ENCODE measurements at regions not wholly inside any gene's neighbourhood (a gene's known extent, or its start where the extent isn't known, plus 50 kb on each side); places are given as distances from the start of the nearest gene placed in this dataset.

DNA sequence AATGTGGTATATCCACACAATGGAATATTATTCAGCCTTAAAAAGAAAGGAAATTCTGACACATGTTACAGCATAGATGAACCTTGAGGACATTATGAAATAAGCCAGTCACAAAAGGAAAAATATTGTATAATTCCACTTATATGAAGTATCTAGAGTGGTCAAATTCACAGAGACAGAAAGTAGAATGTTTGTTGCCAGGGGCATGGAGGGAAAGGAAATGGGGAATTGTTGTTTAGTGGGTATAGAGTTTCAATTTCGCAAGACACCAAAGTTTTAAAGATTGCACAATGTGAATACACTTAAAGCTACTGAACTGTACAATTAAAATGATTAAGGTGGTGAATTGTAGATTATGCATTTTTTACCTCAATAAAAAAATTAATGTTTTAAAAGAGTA is 92.9 kb downstream of the TXNL1 start:
- no peak for DNase-seq

DNA sequence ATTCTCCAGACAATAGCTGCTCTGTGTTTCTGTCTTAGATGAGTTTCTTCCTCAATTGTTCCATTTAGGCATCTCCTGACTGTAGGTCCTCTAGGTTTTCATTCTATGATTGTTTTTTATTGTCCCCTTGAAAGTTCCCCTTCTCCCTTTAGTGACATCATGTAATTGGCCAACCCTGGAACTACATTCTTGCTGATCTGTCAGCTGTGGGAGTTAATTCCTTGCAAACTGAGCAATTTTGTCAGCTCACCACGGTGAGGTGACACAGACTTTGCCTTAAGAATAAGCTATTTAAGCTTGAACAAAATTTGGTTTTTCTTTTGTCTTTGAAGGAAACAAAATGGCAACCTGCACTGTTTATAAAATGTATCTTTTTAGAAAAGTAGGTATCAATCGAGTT is 95.9 kb downstream of the TXNL1 start:
- DNase-seq, result no peak

DNA sequence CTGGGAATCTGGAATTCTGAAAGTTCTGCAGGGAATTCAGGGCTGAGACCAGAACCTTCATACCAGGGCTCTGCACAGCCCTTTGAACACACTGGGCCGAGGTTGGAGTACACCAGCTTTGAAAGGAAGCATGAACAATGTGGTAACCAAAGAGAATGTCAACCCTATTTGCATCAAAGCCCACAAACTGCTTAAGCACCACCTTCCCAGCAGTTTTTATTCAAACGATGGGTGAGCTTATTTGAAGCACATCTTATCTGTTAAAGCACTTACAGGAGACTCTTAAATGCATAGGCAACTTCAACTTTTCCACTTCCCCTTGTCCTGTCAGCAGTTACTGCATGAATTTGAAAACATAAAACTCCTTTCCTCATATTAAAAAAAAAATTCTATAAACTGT is 96.6 kb downstream of the TXNL1 start:
- no peak for DNase-seq

DNA sequence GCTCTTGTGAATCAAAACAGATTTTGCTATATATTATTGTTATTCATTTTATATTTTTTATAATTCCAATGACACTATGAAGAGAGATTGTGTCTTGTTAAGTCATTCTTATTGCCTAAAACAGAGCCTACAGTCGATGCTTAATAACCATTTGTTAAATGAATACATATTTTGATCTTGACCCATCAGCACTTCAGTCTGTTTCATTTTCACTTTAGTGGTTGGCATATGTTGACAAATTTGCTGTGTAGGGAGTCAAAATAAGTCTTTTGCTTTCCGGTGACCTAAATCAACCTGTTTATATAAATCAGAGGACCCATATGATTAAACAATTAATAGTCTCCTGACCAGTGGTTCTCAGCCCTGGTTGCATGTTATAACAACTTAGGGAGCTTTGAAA is 97.1 kb downstream of the TXNL1 start:
- DNase-seq, result no peak

DNA sequence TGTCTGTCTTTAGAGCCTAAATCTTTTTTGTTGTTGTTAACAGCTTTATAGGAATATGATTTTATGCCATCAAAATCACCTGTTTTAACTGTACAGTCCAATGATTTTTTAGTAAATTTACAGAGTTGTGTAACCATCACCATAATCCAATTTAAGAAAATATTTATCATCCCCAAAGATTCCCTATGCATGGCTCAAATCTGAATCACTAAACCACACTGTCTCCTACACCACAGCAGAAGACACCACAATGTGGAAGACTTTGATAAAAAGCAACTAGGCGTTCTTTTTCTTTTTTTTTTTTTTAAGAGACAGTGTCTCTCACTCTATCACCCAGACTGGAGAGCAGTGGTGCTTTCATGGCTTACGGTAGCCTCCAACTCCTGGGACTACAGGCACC is 99.6 kb downstream of the TXNL1 start:
- DNase-seq, result no peak

DNA sequence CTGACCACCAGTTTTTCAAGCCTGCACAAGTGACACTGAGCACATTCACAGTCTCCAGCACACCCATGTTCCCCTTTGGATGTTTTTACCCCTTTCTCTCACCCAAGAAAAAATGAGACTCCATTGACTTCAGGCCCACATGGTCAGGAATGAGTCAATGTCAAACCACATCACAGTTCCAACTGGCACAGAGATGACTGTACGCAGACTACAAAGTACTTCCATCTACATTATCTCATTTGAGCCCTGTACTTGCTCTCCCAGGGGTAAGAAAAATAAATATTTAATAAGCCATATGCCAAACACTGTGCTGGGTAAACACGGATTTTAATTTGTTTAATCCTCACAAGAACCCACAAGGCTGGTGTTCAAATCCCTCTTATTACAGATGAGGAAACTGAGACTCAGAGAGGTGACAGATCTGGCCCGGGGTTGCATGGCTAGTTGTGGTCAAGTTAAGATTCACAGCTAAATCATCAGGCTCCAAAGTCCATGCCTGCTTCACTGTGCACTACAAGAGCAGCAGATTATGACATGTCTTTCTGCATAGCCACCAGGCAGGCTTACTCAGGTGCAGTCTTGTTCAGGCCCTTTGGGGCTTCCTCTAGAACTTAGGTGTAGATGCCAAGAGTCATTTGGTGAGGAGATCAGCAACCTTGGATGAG is 106.1 kb downstream of the TXNL1 start:
- DNase-seq, result no peak

DNA sequence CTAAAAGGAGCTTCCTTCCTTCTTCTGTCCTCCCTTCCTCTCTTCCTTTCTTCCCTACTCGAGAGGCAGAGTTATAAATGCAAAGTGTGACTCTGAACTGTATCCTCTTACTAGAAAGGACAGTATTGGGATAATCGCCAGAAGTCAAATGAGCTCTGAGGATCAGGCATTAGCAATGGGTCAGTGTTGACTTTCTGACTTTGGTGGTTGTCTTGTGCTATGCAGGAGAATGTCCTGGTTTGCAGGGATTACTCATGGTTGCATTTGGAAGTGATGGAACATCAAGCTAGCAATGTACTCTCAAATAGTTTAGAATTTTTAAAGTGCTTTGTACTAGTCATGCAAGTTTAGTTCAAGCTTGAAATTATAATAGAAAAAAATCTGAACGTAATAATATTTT is 115.6 kb downstream of the TXNL1 start:
- DNase-seq, result no peak

DNA sequence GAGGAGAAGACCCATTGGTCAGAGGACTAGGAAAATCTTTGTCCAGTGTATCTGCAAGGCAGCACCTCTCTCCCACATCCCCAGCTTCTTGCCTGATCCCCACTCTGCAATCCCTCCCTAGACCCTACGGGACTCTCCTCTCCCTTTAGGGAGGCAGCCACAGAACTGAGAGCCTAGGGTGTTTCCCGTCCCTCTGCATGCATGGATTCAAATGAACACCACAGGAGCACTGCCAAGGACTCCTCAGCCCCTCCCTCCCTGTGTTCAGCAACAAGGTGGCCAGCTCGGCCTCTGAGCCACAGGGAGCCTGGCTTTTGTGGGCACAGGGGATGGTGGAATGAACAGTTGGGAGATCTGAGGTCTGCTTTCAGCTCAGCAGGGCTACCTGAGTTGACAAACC is 117.1 kb downstream of the TXNL1 start:
- DNase-seq, result no peak

DNA sequence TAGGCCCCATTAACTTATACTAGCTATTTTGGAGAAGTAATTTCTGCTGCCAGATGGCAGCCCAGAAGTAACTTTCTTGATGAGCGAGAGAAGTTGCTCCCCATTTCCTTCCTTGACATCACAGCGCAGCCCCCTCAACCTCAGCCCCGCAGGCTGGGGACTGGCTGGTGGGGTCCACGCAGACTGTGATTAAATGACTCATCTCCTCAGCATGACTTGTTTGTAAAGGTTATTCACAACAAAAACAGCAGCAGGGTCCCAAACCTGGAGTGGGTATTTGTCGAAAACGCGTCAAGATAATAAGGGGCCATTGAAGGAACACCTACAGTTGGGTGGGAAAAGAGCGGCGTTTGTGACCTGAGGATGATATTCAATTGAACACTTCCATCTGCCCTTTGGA is 120.6 kb downstream of the TXNL1 start:
- no peak for DNase-seq

DNA sequence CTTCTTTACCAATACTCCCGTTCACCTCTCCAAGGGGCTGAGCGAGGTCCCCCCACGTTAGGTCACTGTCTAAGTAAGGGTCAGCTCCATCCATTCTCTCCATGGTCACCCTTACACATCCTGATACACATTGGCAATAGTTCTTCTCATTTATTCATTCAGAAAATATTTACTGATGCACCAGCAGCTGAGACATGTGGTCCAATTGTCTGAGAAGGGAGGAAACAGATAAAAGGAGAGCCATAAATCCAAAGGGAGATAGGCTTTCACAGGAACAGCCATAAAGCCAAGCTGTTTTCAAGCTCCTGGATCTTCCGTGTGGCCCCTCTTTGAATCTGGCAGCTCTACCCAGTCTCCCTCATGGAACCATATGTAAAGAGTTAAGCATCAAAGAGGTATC is 121.2 kb downstream of the TXNL1 start:
- no peak for DNase-seq

DNA sequence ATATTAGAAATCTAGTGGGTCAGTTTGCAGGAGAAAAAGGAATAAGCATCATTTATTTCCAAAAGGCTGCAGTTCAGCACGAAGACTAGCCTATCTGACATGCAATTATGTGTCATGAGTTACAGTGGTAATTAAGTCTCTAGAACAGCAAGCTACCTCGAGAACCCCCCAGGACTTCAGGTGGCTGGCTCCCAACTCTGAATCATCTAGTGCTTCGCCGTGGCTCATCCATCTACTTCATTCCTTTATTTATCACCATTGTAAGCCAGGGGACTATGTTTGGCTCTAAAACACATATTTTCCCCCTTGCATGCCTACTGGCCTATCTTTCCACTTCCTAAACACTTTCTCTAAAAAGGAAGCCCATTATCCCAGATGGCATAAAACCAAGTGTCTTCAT is 121.6 kb downstream of the TXNL1 start:
- no peak for DNase-seq

DNA sequence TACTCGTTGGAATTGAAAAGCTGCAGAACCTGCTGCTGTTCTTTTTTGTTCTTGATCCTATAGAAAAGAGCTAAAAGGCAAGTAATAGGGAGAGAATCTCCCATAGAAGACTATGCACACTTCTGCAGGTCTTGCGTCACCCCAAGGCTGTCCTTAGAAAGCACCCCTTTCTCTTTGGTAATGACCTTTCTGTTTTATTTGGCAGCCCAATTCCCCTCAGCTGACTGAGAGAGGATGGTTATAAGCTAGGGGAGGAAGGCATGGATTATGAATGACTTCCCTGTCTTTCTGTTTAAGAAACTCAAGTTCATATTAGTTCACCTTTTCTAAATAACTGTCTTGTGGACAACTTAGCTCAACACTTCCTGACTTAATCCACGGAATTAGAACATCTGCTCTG is 122.9 kb downstream of the TXNL1 start:
- DNase-seq, result no peak

DNA sequence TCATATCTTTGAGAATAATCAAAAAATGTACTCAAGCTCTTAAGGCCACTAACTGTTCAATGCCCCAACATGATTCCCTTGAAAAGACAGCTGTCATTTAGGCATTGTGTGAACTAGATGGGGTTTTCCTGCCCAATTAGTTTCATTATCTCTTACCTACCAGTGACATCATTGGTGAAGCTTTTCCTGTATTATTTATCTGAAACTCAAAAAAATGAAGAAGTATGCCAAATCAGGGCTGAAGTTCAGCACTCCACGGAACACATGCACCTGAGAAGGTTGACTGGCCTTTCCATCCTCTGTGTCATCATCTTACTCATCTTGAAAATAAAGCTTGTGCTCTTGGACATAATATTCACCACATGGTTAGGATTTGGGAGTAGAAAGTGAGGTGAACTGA is 126.4 kb downstream of the TXNL1 start:
- DNase-seq, result no peak

DNA sequence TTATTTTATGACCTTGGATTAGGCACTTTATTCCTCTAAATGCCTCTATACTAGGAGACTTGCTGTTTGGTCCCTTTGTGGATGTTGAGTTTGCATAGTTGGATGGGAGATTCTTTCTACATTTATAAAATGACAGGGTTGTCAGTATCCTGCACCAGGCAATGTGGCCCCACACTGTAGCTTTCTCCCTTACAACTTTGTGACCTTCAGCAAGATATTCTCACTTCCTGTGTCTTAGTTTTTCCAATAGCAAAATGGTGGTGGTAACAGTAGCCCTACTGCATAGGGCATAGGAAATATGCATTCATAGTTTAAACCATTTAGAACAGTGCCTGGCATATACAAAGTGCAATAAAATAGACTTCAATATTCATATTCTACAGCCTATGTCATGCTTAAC is 128.3 kb downstream of the TXNL1 start:
- no peak for DNase-seq

DNA sequence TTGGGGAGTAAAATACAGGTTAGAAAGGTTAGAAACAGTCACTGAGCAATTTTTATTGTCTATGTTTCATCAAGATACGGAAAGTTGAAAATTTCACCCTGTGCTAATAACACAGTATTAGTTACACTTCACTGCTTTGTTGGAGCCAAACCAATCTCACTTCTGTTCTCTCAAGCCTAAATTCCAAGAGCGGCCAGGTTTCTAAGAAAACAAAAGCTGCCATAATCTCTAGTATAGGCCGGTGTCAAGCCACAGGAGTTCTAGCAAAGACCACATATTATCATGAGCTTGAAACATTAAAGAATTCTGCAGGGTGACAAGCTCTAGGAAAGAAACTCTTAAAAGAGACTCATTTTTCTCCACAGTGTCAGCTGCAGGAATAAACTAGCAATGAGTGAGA is 128.7 kb downstream of the TXNL1 start:
- DNase-seq, result no peak

DNA sequence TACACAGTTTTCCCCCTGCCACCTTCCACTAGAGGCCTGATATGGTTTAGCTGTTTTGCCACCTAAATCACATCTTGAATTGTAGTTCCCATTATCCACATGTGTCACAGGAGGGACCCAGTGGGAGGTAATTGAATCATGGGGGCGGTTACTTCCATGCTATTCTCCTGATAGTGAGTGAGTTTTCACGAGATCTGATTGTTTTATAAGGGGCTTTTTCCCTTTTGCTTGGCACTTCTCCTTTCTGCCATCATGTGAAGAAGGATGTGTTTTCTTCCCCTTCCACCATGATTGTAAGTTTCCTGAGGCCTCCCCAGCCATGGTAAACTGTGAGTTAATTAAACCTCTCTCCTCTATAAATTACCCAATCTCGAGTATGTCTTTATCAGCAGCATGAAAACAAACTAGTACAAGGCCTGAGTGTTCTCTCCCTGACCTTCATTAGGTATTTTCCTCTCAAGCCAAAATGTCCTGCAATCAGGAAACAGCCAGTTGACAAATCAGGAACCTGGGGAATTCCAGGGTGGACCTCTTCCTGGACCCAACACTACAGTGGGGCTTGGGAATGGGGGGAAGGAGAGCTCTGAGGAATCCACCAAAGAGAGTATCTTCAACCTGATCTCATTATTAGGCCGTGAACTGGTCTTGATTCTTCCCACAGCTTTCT is 129.9 kb downstream of the TXNL1 start:
- DNase-seq, result no peak

DNA sequence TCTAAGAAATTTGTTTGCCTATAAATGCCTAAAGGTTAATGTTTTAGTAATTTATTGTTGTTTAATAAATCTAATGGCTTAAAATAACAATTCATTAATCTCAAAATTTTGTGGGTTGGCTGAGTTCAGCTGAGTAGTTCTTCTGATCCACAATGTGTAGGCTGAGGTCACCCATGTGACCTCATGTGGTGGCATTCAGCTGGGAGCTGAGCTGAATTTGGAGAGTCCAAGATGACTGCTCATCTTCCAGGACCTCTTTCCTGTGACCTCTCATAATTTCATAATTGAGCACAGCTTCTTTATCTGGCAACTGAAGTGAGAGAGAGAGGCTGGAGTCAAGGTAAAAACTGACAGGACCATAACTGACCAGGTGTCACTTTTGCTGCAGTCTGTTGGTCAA is 132.4 kb downstream of the TXNL1 start:
- DNase-seq, result no peak

DNA sequence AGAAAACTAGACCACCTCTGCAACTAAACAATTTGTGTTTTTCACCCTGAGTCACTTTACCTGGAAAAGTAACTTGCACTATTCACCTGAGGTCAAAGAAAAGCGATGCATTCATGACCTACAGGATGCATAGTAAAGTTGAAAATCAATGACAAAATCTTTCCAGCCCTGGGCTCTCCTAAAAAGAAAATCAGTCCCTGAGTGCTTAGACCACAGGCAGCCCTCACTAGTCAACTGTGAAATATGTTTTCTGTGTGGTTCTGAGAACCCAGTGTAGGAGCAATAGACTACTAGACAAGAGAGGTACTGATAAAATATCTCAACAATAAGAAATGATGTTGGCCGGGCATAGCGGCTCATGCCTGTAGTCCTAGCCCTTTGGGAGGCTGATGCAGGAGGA is 133.1 kb downstream of the TXNL1 start:
- no peak for DNase-seq

DNA sequence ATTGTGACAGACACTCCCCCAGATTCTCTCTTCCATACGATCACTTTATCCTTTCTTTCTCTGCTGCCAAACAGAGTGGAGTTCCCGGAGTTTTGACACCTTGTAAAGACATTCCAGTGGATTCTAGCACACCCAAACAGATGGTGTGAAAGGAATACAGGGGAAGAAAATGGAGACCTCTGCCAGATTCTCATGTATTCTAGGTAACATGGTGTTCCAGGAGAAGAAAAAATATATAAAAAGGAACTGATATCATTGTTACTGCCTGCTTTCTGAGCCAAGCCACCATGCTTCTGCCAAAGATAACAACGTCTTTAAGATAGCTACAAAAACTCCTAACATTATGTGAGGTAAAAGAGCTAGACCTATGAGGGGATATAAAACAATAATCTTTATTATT is 136.5 kb downstream of the TXNL1 start:
- DNase-seq, result no peak

DNA sequence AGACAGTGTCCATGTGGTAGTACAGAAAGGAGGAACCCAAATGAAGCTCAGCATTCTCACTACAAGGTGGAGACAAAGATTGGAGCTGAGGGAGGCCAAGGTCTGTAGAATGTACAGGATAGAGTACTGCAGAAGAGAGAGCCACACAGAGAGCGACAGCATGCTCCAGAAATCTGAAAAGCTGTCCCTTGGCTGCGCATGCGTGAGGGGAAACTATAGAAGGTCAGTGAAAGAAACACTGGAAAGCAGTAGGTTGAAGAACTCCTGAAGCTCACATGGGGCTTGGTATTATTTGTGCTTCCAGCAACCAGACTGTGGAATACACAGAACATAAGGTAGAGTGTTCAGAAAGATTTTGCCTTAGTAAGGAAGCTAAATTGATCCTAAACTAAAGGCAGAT is 142.5 kb downstream of the TXNL1 start:
- no peak for DNase-seq

DNA sequence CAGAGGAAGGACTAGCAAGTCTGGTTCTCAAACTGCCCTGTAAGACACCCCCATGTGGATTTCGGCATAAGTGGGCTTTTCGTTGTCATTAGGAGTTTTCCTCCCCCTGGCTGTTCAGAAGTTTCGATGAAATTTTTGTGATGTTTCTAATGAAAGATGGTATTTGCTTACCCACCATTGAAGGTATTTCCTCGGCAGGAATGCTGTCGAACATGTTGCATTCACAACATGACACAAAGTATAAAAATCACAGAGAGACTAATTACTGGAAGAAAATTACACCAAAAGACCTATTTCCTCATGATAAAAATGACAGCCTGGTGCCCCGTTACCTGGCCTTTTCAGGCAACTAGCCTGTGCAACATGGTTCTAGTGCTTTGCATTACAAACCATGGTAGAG is 144.9 kb downstream of the TXNL1 start:
- DNase-seq, result no peak

DNA sequence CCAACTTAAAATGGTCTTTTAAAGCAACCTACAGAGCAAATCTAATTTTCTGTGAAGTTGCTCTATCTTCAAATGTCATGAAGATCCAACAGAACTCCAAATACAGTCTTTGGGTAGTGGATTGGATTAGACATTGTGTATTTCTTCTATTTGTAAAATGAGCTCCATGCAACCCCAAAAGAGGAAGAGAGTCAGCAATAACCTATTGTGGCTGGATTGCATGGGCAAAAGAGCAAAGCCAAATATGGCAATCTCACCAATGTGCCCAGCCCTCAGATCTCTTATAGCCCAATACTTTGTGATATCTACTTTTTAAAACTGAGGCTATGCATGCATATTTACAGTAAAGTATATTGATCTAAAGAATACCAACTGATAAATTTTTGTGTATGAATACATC is 146.3 kb downstream of the TXNL1 start:
- DNase-seq, result no peak

DNA sequence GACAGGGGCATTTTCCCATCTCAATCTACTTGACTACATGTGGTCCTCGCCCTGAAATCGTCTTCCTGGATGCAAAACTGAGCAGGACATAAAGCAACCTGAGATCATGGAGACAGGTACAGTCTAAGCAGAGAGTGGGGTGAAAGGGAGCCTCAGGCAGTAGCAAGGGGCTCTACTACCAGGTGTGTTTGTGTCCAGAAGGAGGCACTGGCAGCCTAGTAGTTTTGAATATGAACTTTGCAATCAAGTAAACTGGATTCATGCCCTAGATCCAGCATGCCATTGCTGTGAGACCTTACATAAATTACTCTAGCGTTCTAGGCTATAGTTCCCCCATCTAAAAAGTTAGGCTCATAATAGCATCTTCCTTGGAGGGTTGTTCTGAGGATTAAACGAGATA is 147.4 kb downstream of the TXNL1 start:
- DNase-seq, result no peak

DNA sequence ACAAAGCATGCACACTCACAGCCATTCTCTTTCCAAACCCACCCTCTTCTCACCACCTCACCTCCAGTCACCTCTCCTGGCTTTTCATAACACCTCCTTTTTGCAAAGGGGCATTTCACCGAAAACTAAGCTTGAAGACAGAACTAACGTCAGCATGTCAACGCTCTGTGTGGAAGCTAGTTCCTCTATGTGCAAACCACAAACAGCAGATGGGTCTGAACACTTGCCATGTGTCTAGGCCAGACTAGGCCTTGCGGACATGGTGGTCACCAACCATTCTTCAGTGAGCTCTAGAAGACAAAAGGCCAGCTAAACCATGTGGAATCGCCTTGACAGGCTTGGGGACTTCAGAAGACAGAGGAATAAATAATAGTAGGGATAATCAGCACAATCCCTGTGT is 148.5 kb downstream of the TXNL1 start:
- no peak for DNase-seq

DNA sequence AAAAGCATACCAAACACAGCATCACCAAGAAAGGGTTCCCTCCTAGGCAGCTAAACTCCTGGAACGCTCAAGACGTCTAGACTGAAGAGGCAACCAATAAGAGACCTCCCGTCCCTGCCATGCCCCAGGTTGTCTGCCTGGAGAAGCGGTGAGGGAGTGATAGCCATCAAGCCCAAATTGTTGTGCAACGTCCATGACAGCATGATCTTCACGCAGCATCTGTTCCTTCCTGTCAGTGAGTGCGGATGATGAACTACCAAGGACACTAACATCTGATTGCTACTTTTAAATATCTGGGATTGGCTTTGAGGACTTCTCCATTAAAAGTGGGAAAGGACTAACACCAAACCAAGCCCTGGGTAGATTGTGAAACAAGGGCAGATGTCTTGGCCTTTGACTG is 149.7 kb downstream of the TXNL1 start:
- DNase-seq, result no peak

Data from NCI-H2107 (cell line).